Stimulated activated CD8-positive, alpha-beta memory T cell treated with anti-CD3 and anti-CD28 coated beads, Interleukin-15, amount 100 ng/mL, for 48 hours (primary cell): ENCODE measurements at regions not wholly inside any gene's neighbourhood (a gene's known extent, or its start where the extent isn't known, plus 50 kb on each side); places are given as distances from the start of the nearest gene placed in this dataset.
"Not testable (repeated sequence)": the region's sequence is repeated elsewhere in the genome, so short reads cannot be mapped to it uniquely, and the experiment has no call there.

Experiments
- DNase-seq, 2 donors: peaks; one replicate each; pipeline ENCODE4 v3.0.0-alpha.2; 2020; ENCODE audit warnings: low read depth in 2 of 2

- DNase-seq = no peak
Measured at GRCh38 chr7:68821846-68822245, 776.4 kb upstream of the AUTS2 start.

GRCh38 chr7:68823996-68824780 lies 774.1 kb upstream of the AUTS2 start:
- no peak for DNase-seq

GRCh38 chr7:68828575-68828974 lies 769.7 kb upstream of the AUTS2 start:
- DNase-seq = no peak

- no peak for DNase-seq
Measured at GRCh38 chr7:68833422-68833821, 764.9 kb upstream of the AUTS2 start.

- DNase-seq = no peak
Measured at GRCh38 chr7:68839014-68839413, 759.3 kb upstream of the AUTS2 start.

- DNase-seq = no peak
Measured at GRCh38 chr7:68840991-68841390, 757.3 kb upstream of the AUTS2 start.

- DNase-seq = not testable (repeated sequence)
Measured at GRCh38 chr7:68843985-68844384, 754.3 kb upstream of the AUTS2 start.

GRCh38 chr7:68846811-68847325 lies 751.4 kb upstream of the AUTS2 start:
- DNase-seq = no peak

GRCh38 chr7:68853254-68853653 lies 745.0 kb upstream of the AUTS2 start:
- no peak for DNase-seq

GRCh38 chr7:68857571-68857970 lies 740.7 kb upstream of the AUTS2 start:
- no peak for DNase-seq

GRCh38 chr7:68858497-68858896 lies 739.8 kb upstream of the AUTS2 start:
- DNase-seq = no peak

GRCh38 chr7:68861171-68861570 lies 737.1 kb upstream of the AUTS2 start:
- DNase-seq = no peak

- DNase-seq = no peak
Measured at GRCh38 chr7:68862261-68862660, 736.0 kb upstream of the AUTS2 start.

GRCh38 chr7:68862736-68863135 lies 735.5 kb upstream of the AUTS2 start:
- no peak for DNase-seq

GRCh38 chr7:68865351-68866199 lies 732.7 kb upstream of the AUTS2 start:
- no peak for DNase-seq

GRCh38 chr7:68866200-68866570 lies 732.1 kb upstream of the AUTS2 start:
- DNase-seq = no peak

- not testable (repeated sequence) for DNase-seq
Measured at GRCh38 chr7:68866721-68867120, 731.6 kb upstream of the AUTS2 start.

- no peak for DNase-seq
Measured at GRCh38 chr7:68868978-68869377, 729.3 kb upstream of the AUTS2 start.

- no peak for DNase-seq
Measured at GRCh38 chr7:68873616-68874015, 724.7 kb upstream of the AUTS2 start.

GRCh38 chr7:68875857-68876256 lies 722.4 kb upstream of the AUTS2 start:
- no peak for DNase-seq

- DNase-seq = not testable (repeated sequence)
Measured at GRCh38 chr7:68887116-68887515, 711.2 kb upstream of the AUTS2 start.

GRCh38 chr7:68888971-68889385 lies 709.3 kb upstream of the AUTS2 start:
- DNase-seq = no peak

GRCh38 chr7:68892236-68892635 lies 706.0 kb upstream of the AUTS2 start:
- no peak for DNase-seq
